Epithelial cell of prostate (primary cell): ENCODE measurements at regions not wholly inside any gene's neighbourhood (a gene's known extent, or its start where the extent isn't known, plus 50 kb on each side); places are given as distances from the start of the nearest gene placed in this dataset.

Source experiments
- DNase-seq: peaks from one replicate; pipeline ENCODE4 v3.0.0-alpha.2; 2011; ENCODE audit warnings: low read depth, low spot score
- H3K27ac ChIP-seq: fragments of 450-650 bp; 2 replicates; pipeline ENCODE4 v1.5.1; 2017; ENCODE audit warnings: mild to moderate bottlenecking

GRCh38 chr13:76796851-76797250, 89.4 kb downstream of the KCTD12 start:
- DNase-seq, result no peak
- no peak overlapping the region for H3K27ac ChIP-seq

GRCh38 chr13:76795701-76796695, 90.2 kb downstream of the KCTD12 start:
- H3K27ac ChIP-seq, result no peak overlapping the region
- DNase-seq, result no peak

- H3K27ac ChIP-seq, result no peak overlapping the region
- no peak for DNase-seq
These were observed 93.4 kb downstream of the KCTD12 start for GRCh38 chr13:76792731-76793347.

DNA sequence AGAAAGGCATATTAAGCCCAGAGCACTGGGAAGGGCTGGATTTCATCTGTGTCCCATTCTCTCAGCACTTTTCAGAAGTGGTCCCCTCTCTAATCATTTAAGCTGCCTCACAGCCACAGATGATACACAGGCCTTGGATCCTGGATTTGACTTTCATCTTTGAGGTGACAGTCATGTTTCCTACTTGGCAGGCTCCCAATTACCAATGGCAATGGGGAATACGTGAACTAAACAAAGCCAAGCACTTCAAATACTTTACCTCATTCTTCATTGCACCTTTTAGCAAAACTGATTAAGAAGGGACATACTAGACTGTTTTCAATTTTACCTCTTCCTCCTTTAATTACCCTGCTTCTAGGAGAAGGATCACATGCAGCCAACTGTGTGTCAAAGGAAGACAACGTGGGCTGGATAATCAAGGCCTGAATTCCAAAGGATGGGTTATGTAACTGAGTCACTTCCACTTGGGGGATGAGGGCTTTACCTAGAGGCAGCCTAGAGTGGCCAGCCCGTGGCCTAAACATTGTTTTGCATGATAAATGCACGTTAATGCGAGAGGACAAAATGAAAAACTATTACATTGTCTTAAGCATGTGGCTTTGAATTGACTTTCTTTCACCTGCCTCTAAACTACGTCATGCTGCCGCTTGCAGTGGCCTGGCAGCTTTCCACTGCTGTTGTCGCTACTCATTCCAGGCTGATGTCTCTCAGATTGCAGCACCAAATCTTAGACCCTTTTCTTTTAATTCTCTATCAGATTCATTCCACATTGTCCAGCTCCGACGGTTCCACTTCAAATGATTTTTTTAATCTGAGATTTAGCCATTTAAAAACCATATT, 95.0 kb downstream of the KCTD12 start:
- no peak for DNase-seq
- no peak overlapping the region for H3K27ac ChIP-seq

DNA sequence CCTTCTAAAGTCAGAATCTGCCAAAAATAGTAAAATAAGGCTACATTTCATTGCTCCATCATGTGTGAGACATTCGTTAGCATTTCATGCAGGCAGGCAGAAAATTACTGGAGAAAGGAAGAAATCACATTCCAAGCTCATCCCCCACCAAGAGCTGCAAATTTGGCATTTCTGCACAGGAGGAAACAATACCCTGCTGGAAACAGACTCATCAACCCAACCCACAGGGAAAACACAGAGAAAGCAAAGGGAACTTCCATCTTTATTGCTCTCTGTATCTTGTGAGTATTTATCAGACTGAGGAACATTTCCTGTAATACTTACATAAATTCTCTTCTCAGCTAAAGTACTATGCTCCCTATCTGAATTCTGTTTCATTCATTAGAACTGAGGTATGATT, 95.7 kb downstream of the KCTD12 start:
- H3K27ac ChIP-seq, result no peak overlapping the region
- DNase-seq, result no peak

- no peak for DNase-seq
- no peak overlapping the region for H3K27ac ChIP-seq
These were observed 102.4 kb downstream of the KCTD12 start for GRCh38 chr13:76783798-76784197.

DNA sequence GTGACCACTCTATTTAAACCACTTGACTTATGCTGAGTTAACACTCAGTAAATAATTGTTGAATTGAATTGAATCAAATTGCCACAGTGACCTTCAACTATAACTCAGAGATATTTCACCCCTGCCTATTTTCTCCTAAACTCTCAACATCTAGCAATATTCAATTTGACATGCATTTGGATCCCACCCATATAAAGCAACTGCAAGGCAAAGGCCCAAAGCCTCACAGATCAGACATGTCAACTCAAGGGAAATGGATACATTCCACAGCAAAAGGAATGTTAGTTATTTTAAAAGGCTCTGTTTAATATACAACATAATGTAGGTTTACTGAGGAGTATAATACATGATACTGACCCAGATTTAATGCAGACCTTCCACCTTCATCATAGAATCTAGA, 107.4 kb downstream of the KCTD12 start:
- H3K27ac ChIP-seq, result no peak overlapping the region
- no peak for DNase-seq

GRCh38 chr13:76777096-76777495, 109.1 kb downstream of the KCTD12 start:
- DNase-seq, result no peak

GRCh38 chr13:76775088-76775740, 111.0 kb downstream of the KCTD12 start:
- no peak overlapping the region for H3K27ac ChIP-seq
- no peak for DNase-seq

More at GRCh38 chr13:76777096-76777495, 109.1 kb downstream of the KCTD12 start:
- H3K27ac ChIP-seq, result no peak overlapping the region

GRCh38 chr13:76773448-76774094, 112.6 kb downstream of the KCTD12 start:
- no peak overlapping the region for H3K27ac ChIP-seq
- no peak for DNase-seq

DNA sequence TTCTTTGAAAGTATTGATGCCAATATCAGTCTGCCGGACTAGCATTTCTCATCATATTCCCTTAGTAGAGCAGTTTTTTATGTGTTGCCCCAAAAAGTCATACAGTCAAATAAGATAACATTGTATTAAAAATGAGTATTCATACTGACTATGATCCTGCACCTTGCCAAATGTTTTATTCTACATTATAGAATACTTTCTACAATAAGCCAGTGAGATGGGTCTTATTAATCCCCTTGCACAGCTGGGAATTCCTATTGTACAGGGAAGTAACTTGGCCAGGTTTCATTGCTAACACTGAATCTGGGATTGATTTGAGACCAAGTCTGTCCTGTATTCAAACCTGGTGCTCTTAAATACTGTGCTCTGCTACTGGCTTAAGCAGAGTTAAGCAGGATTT, 114.0 kb downstream of the KCTD12 start:
- DNase-seq, result no peak
- H3K27ac ChIP-seq, result no peak overlapping the region

GRCh38 chr13:76769271-76769791, 116.9 kb downstream of the KCTD12 start:
- DNase-seq, result no peak
- H3K27ac ChIP-seq, result no peak overlapping the region

- H3K27ac ChIP-seq, result no peak overlapping the region
- no peak for DNase-seq
These were observed 117.8 kb downstream of the KCTD12 start for GRCh38 chr13:76768384-76768783.

DNA sequence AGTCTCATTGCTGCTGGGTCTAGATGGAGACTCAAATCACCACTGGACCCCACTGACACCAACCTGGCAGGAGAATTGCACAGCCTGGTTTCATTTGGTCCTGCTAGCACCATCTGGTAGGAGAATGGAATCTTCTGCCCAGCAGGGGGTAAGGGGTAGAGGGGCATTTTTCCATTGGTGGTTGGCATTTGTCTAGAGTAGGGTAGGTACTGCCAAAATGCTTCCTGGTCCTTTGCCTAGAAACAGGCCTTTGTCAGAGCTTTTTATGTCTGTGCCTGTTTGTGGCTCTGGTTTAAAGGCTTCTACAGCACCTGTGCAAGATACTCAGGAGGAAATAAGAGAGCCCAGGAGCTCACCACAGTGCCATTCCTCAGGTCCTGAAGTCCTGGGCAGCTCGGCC, 121.3 kb downstream of the KCTD12 start:
- no peak for DNase-seq
- no peak overlapping the region for H3K27ac ChIP-seq

DNA sequence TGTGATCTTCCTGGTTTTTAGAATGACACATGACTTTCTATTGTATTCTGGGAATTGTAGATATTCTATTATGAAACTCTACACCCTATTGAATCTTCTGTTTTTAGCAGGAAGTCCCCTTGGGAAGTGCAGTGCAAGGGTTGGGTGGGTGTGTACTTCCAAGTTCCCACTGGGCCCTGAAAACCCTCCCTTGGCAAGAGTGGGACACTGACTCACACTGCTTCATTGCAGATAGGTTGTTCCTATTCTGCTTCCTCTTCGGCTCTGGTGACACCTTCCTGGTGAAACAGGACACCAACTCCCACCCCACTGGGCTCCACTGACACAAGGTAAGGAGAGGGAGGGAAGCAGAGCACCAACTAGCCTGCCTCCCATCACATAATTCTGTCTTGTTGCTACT, 121.8 kb downstream of the KCTD12 start:
- no peak overlapping the region for H3K27ac ChIP-seq
- DNase-seq, result no peak

DNA sequence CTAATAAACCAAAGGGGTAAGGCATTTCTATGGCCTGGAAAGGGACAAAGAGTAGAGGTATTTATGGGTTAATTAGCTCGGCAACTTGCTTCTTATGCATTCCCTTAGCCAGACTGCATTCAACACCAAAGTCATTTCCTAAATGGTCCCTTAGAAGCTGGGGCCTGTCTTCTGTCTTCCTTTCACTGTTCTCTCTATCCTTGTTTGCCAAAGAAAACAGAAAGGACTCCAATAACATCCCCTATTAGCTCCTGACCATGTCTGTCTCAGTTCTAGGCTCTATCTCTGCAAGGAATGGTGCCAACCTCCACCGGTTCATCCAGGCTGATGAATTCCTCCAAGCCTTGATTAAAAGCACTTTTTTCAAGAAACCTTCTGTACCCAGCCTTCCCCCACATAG, 123.5 kb downstream of the KCTD12 start:
- no peak overlapping the region for H3K27ac ChIP-seq
- no peak for DNase-seq

DNA sequence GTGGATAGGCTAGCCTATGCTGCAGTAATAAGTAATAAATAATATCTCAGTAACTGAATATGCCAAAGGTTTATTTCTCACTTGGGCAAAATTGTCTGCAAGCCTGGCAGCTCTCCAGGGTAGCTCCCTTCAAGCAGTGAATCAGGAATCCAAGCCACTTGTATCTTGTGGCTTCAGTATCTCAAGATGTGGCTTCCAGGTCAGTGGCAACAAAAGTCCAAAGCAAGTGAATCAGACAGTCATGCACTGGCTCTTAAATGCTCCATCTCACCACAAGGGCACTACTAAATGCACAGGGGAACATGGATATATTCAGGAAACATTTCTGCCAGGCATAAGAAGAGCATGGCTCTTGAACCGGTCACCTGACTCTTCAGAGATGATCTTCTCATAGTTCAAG, 126.3 kb downstream of the KCTD12 start:
- no peak for DNase-seq
- H3K27ac ChIP-seq, result no peak overlapping the region

GRCh38 chr13:76758738-76759137, 127.5 kb downstream of the KCTD12 start:
- no peak overlapping the region for H3K27ac ChIP-seq
- DNase-seq, result no peak

- no peak for DNase-seq
- H3K27ac ChIP-seq, result no peak overlapping the region
These were observed 127.9 kb downstream of the KCTD12 start for GRCh38 chr13:76758257-76758656.
